Adrenal gland (tissue), 5 donors: ENCODE measurements at regions not wholly inside any gene's neighbourhood (a gene's known extent, or its start where the extent isn't known, plus 50 kb on each side); places are given as distances from the start of the nearest gene placed in this dataset.
"Not testable (repeated sequence)": the region's sequence is repeated elsewhere in the genome, so short reads cannot be mapped to it uniquely, and the experiment has no call there.

Experiments used
- CTCF ChIP-seq, 6 experiments: fragments of 450-650 bp in 4 of 6; fragments of 200-600 bp in 2 of 6; sonication (generic) in 1 of 6; IDR thresholded peaks; 1 replicate in 5 of 6; 2 replicates in 1 of 6; pipeline versions ENCODE4 v1.5.1 to v1.8.0; 2016 to 2021; ENCODE audit warnings: antibody characterized with exemption in 6 of 6, mild to moderate bottlenecking in 2 of 6, moderate library complexity in 1 of 6
- POLR2A ChIP-seq, 2 donors: fragments of 450-650 bp; IDR thresholded peaks; one replicate each; pipeline ENCODE4 v1.6.1; 2017; ENCODE audit warnings: antibody characterized with exemption in 2 of 2, mild to moderate bottlenecking in 2 of 2, moderate library complexity in 1 of 2
- donor health status: DM: no; HTN: no; CAD: no.

- not testable (repeated sequence) for TF ChIP-seq CTCF, POLR2A (IDR thresholded peaks at IDR 0.05)
These were observed 613.3 kb downstream of the CENPC start for GRCh38 chr4:66931981-66932380.
